HG03045 (cell line): ENCODE measurements at regions not wholly inside any gene's neighbourhood (a gene's known extent, or its start where the extent isn't known, plus 50 kb on each side); places are given as distances from the start of the nearest gene placed in this dataset.

Source experiments
- ATAC-seq: cut with Tn5 transposase; IDR thresholded peaks from one replicate; pipeline ENCODE4 v1.9.1; 2021; ENCODE audit warnings: mild to moderate bottlenecking, moderate library complexity; ENCODE audit not compliant: unreplicated experiment

DNA sequence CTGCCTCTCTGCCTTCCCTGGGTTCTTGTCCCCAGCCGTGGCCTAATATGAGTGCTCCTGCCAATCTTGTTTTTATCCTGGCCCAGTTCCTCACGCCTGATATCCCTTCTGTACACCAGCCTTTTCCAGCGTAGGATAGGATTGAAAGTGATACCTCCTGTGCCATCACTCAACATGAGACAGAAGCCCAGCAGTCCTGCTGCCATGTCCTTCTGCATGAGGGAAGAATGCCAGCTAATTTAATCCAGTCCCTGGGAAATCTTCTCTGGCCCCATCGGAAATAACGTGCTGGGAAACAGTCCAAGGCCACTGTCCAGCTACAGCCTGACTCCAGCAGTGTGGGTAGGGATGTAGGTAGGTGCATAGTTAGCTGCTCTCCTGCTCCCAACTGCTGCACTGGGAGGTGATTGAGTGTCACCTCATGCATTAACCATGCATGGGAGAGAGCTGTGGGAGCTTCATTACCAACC, 92.0 kb upstream of the TPM1 start:
- no peak for ATAC-seq

DNA sequence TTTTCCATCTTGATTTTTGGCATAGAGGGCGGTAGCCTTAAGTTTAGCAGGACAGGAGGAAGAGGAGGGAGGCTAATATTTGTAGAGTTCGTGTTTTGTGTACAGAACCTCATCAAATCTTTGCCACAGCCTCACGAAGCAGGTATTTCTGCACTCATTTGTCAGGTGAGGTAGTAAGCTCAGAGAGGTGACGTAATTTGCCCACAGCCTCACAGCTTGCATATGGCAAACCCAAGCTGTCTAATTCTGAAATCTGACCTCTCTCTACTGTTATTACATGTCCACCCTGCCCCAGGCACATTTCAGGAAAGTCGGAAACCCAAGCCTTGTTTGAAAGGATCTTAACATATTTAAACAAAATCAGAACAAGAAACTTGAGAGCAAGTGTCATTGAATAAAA, 91.1 kb upstream of the TPM1 start:
- no peak for ATAC-seq

DNA sequence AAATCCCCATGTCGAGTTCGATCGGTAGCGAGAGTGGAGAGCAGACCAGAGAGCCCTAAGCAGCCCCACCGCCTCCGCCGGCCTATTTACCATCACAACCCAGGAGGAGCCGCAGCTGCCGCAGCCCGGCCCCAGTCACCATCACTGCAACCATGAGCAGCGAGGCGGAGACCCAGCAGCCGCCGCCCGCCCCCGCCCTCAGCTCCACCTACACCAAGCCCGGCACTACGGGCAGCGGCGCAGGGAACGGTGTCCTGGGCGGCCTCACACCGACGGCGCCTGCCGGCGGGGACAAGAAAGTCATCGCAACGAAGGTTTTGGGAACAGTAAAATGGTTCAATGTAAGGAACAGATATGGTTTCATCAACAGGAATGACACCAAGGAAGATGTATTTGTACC, 89.5 kb upstream of the TPM1 start:
- ATAC-seq, result no peak

DNA sequence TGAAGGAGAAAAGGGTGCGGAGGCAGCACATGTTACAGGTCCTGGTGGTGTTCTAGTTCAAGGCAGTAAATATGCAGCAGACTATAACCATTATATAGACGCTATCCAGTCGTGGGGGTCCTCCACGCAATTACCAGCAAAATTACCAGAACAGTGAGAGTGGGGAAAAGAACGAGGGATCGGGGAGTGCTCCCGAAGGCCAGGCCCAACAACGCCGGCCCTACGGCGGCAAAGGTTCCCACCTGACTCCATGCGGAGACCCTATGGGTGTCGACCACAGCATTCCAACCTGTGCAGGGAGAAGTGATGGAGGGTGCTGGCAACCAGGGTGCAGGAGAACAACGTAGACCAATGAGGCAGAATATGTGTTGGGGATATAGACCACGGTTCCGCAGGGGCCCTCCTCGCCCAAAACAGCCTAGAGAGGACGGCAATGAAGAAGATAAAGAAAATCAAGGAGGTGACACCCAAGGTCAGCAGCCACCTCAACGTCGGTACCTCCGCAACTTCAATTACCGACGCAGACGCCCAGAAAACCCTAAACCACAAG, 89.0 kb upstream of the TPM1 start:
- no peak for ATAC-seq

DNA sequence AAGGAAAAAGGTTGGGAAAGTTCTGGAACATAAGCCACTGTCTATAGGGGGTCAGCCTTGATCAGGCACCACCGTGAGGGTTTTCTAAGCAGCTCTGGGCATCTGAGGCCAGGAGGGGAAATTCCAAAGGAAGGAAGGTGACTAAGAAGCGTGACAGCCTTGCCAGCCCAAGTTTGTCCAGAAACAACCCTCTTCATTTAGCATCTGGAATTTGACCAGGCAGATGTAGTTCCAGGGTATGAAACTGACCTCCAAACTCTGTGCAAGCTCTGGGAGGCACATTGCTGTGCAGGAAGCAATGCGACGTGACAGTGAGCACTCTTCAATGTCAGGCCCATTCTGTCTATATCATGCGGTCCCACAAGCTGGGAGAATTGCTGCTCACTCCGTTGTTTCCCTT, 85.4 kb upstream of the TPM1 start:
- no peak for ATAC-seq

DNA sequence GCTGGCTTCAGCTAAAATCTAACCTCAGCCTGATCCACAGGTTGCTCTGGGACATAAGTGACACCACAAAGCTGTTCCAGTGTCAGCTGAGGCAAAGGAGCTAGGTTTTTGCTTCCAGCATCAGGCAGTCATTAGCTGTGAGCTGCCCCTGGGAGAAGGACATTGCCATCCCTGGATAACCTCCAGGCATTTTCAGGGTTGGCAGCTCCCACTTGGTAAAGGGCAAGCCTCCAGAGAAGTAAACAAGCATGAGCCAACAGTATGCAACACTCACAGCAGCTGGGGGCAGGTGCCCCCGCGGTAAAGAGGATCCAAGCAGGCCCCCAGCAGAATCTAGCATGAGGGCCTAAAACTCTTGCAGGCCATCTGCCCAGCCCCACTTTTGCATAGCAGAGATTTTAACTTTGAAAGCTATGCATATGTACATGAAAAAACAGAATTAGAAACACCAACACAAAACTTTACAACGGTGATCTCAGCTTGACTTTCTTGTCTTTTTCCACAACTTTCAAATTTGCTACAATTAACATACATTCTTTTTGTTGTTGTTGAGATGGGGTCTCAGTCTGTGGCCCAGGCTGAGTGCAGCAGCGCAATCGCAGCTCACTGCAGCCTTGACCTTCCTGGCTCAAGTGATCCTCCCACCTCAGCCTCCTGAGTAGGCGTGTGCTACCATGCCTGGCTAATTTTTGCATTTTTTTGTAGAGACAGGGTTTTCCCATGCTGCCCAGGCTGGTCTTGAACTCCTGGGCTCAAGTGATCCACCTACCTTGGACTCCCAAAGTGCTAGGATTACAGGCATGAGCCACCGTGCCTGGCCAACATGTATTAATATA, 83.8 kb upstream of the TPM1 start:
- no peak for ATAC-seq

DNA sequence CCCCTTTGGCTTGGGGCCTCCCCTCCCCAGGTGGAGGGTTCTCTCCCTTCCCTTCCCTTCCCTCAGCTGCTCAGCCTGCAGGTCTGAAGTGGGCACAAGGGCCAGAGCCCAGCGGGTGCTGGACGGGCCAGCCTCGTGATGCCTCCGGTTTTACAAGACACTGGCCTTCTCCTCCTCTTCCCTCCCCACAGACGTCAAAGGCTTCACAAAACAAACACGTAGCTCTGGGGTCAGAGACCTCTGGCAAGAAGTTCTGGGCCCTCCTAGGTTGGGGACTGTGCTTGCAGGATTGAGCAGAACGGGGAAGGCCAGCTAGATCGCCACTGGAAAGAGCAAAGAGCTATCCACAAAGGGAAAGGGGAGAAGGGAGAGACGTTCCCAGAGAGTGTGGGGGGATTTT, 81.4 kb upstream of the TPM1 start:
- no peak for ATAC-seq

DNA sequence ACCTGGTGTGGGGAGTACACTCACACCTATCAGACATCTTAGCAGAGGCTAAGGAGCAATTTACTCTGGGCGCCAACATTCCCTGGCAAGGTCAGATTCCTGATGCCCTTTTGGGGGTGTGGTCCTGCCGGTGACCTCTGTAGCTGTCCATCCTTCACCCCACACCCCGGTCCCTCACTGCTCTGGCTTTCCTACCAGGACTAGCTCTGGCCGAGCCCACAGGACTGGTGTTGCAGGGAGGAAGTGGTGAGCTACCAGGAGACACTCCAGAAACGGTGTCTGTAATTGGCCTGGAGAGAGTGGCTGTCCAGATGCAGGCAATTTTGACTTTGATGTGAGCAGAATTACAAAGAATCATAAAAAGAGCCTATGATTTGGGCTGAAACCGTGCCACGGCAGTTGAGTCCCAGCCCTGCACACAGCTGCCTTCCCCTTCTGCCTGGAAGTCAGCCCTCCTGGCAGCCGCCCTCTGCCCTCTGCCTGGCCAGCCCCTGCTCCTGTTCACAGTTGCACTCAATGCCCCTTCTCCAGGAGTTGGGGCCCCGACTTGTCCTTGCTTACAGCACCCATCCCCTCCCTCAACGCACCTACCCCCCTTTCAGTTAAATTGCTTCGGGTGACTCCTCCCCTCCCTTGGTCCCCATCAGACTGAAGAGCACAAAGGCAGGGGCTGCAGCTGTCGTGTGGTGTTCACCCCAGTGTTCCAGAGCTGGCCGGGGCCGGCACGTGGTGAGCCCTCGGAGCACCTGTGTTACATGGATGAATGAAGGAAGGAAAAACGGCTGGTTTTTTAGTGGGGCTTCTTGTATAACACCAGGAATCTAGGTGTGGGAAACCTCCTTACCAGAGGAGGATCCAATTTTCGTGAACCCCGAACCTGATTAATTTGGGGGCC, 80.2 kb upstream of the TPM1 start:
- ATAC-seq, result no peak

DNA sequence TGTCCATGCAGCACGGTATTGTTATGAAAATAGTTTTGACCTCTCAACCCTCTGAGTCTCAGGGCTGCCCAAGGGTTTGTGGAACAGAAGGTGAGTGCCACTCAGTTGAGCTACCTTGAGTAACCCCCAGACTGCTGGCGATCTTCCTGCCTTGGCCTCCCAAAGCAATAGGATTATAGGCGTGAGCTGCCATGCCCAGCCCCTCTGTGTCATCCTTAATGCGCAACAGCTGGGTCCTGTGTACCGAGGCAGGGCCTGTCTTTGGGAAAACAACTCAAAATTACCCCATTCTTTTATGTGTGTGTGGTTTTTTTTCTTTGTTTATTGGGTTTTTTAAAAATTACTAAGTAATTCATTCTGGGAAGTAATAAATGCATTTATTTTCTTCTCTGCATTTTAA, 78.3 kb upstream of the TPM1 start:
- no peak for ATAC-seq

DNA sequence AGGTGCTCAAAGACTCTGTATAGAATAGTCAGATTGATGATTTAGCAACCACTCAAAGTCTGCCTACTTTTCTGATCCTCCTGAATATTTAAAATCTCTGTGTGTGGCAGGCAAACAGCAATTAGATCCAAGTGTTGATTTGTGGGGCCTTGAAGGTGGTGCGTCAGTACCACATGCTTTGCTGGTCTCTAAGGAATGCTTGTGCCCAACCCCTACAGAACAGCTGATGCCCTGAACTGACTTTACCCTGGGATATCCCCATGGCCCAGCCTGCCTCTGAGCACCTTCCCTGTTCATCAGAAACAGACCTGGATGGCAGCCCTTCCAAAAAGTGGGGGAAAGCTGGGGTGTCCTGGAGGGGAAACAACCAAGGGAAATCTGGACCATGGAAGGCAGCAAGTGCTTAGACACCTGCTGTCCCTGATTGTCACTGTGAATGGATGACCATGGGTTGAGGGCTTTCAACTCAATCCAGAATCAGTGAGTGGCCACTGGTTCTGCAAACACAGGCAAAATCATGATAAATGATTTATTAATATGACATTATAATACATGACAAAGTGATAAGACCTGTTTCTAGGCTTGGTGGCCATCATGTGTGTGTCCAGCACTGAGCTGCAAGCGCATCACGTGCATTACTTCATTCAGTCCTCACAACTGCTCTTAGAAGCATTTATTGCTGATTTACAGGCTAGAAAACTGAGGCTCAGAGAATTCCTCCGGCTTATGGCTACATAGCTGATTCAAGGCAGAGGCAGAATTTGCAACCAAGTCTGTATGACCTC, 76.1 kb upstream of the TPM1 start:
- ATAC-seq, result no peak

GRCh38 chr15:62968699-62969098, 73.8 kb upstream of the TPM1 start:
- no peak for ATAC-seq

GRCh38 chr15:62969442-62970089, 73.0 kb upstream of the TPM1 start:
- no peak for ATAC-seq

DNA sequence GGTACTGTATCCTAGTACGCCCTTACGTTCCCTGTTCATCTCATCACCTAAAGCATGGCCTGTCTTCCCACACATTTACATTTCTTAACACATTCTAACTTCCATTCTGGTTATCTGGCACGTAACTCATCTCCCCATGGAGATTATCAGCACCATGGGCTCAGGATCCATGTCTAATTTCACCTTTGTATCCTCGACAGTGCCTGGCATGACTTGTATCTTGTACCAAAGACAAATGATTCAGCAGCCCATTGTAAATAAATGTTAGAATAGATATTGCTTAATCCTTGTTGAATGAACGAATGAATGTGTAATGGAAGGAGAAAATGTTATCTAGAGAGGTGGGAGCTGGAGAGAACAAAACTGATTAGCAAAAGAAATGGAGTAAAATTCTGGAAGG, 69.7 kb upstream of the TPM1 start:
- ATAC-seq, result no peak

- ATAC-seq, result no peak
These were observed 67.0 kb upstream of the TPM1 start for GRCh38 chr15:62975515-62975914.

DNA sequence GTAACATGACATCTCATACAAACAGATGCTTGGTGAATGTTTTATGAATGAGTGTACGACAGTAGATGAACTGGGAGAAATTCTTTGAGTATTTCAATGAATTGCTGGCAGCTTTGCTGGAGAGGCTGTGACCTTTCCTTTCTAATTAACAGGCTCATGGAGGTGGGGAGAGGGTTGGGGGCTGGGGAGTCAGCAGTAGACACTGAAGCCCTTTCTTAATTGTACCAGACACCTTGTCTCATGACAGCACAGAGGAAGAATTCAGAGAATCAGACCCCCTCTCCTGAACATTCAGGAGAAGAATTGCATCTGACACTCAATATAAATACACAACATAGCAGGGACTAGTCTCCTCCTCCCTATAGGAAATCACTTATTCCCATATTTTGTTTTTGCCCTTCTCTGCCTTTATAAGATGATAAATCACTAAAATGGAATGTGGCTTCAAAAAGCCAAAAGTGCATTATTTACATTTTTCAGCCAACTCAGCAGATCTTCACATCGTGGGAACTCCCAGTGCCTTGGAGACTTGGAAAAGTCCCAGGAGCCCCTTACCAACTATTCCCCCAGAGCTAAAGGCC, 66.2 kb upstream of the TPM1 start:
- ATAC-seq, result no peak

DNA sequence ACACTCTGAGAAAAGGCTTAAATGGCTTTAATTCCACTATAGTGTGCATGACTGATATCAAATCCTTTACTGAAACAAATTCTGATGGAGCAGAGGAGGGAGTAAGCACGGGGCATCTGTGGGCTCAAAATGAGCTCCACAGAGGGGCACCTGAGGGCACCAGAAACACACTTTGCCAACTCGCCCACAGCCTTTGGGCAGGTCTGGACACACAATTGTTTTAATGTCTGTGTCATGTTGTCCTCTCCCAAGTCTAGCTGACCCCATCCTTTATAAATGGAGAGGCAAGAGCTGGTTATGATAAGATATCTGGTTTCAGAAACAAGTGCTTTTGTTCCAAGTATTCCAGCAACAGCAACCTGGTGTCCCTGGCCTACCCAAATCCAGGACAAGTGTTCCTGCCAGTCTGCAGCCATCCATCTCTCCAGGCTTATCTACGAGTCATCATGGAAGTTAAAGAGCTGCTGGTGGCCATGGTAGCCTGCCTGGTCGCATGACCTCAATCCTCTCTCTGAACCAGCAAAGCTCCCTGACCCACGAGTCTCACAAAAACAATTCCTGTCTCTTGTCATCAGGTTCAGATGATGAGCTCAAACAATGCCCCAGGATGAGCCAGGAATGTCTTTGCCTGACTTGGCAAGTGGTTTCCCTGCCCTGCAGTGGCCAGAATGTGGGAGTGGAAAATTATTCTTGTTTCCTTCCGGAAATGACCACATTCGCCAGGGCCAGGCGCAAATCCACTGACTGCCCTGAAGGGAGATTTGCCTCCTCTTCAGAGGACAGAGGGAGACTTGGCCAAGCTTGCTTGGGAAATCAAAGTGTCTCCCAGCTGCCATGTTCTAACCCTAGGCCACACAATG, 64.4 kb upstream of the TPM1 start:
- no peak for ATAC-seq

GRCh38 chr15:62979252-62979651, 63.3 kb upstream of the TPM1 start:
- ATAC-seq, result no peak

DNA sequence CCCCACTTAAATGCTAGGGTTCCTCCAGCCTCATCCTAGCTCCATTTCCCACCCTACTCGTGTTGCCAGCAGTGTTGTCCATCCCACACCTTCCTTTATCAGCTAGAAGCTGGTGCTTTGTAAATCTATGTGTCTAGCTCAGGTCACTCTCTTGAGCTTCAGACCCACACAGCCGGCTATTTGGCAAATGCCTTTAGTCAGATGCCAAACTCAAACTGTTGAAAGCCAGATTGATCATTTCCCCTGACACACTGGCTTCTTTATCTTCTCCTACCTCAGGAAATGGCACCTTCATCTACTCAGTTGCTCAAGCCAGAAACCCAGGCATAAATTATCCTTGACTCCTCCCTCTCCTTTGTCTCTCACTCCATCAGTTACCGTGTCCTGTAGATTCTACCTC, 61.5 kb upstream of the TPM1 start:
- ATAC-seq, result no peak

GRCh38 chr15:62983956-62984355, 58.6 kb upstream of the TPM1 start:
- no peak for ATAC-seq
